Fibroblast of villous mesenchyme (primary cell): ENCODE measurements at regions not wholly inside any gene's neighbourhood (a gene's known extent, or its start where the extent isn't known, plus 50 kb on each side); places are given as distances from the start of the nearest gene placed in this dataset.

Experiments used
- DNase-seq: peaks from one replicate; pipeline ENCODE4 v3.0.0-alpha.2; 2010; ENCODE audit warnings: low read depth
- H3K4me3 ChIP-seq: 2 replicates; pipeline ENCODE4 v1.5.1; 2011; ENCODE audit warnings: low read depth, mild to moderate bottlenecking, low read length
- TF ChIP-seq, protein P1 (sequence below): IDR thresholded peaks from 2 replicates; pipeline ENCODE4 v1.5.1; 2012; ENCODE audit warnings: low read depth, mild to moderate bottlenecking, low read length; ENCODE audit not compliant: insufficient read depth

DNA sequence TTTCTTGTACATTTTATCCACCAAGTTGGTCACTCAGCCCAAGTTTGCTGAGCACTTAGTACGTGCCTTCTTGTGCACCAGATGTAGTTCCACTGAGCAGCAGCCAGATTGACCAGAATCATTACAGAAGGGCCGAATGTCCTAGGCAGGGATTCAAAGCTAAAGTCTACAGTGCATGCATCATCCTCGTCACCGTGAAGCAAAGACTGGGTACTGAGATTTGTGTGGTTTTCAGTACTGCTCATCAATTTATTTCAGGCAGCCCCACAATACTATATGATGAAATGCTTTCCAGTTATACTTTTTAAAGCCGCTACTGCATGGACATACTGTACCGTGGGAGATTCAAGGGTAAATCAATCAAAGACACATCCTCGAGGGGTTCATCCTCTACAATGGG, 227.0 kb downstream of the ARRDC4 start:
- H3K4me3 ChIP-seq, result no peak overlapping the region
- TF ChIP-seq, protein P1, sequence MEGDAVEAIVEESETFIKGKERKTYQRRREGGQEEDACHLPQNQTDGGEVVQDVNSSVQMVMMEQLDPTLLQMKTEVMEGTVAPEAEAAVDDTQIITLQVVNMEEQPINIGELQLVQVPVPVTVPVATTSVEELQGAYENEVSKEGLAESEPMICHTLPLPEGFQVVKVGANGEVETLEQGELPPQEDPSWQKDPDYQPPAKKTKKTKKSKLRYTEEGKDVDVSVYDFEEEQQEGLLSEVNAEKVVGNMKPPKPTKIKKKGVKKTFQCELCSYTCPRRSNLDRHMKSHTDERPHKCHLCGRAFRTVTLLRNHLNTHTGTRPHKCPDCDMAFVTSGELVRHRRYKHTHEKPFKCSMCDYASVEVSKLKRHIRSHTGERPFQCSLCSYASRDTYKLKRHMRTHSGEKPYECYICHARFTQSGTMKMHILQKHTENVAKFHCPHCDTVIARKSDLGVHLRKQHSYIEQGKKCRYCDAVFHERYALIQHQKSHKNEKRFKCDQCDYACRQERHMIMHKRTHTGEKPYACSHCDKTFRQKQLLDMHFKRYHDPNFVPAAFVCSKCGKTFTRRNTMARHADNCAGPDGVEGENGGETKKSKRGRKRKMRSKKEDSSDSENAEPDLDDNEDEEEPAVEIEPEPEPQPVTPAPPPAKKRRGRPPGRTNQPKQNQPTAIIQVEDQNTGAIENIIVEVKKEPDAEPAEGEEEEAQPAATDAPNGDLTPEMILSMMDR, result no peak
- DNase-seq, result no peak

DNA sequence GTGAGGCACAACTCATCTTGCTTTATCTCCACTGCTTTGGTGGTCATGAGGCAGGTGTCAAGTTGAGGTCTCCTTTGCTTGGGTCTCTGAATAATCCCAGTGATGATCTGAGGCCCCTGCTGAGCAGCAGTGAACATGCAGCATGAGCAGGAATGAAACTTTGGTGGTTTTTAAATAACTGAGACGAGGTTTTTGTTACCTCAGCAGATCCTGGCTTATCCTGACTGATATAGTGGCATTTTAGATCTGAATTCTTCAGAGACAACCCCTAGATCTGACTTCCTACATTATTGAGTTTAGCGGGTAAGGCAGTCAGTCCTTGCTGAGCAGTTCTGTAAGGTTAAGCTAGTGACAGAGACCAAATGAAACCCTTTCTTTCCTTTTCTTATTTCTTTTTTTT, 230.4 kb downstream of the ARRDC4 start:
- TF ChIP-seq, protein P1, result no peak
- H3K4me3 ChIP-seq, result no peak overlapping the region
- DNase-seq, result no peak

DNA sequence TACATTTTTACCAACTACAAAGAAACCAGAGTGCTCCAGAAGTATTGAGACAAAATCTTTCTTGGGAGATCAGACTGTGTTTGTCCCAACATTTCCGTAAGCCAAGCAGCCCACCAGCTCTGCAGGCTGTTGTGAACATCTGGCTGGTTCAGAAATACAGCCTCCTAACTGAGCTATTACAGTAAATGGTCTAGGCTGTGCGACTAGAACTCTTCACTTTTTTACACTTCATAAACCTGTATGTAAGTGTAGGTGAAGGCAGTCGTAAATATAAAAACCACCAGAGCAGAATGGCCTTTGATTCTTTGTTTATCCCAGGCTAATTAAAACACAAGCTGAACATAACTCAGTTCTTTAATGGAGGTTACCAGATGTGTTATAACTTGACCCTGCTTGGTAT, 235.3 kb downstream of the ARRDC4 start:
- TF ChIP-seq, protein P1, result no peak
- no peak for DNase-seq
- H3K4me3 ChIP-seq, result no peak overlapping the region

DNA sequence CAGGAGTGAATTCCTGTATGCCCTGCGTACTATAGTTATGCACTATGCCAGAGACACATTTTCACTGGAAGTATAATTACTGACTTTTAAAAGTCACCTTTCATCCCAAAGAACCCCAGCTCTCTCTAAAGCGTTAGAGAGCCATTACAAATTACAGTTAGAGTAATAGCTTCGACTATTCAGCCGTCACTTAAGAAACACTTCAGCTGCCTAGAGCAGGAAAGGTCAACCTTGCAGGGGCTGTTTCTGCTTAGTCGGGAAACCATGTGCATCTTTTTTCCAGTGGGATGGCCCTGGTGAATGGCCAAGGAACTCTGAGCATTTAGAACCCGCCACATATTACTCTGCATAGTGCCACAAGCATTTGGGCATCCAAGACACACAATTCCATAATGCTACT, 235.9 kb downstream of the ARRDC4 start:
- no peak overlapping the region for H3K4me3 ChIP-seq
- TF ChIP-seq, protein P1, result no peak
- DNase-seq, result no peak

DNA sequence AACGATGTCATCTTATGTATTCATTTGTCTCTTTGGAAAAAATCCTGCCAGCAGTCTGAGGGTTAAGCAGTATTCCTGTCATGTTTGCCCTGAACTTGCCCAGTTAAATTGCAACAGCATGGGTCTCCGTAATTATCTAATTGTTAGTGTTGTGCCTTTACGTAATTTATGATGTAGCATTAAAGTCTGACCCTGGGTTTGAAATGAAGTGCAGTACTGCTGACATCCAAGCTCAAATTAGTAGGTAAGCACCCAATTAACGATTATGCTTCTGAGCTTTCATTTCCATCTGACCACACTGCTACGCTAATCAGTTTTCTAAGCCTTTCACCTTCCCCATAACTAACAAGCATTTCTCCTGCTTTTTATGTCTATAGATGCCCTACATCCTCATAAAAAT, 241.8 kb downstream of the ARRDC4 start:
- no peak for DNase-seq
- no peak overlapping the region for H3K4me3 ChIP-seq
- TF ChIP-seq, protein P1, result no peak

DNA sequence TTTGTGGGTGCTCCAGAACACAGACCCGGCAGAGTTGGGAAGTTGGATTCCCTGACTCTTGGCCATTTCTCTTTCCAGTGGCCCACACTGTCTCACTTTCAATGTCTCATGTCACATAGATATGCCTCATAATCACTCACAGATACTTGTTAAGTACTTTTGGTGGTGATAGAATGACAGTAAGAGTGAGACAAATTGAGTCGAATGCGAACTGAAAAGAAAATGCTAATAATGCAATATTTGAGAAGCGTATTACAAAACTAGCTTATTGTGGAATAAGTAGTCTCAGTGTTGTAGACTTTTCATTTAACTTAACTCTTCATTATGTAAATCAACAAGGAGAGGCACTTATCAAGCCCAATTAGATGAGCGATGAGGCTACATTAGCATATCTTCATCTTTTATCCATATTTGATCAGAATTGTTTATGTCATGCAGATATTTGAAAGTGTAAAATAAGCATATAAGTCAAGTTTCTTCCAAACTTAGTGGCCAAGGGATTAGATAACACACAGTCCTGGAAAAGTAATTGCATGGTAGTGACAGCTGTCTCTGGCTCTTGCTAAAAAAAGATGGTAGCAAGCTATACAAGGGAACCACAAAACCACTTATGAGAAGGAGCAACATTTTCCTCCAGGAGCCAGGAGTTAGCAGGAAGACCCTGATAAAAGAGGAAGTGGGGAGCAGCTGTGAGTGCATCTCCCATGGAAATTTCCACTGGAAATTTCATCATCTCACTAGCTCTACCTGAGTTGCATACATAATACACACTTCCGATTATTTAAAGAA, 243.6 kb downstream of the ARRDC4 start:
- TF ChIP-seq, protein P1, result no peak
- H3K4me3 ChIP-seq, result no peak overlapping the region
- DNase-seq, result no peak

DNA sequence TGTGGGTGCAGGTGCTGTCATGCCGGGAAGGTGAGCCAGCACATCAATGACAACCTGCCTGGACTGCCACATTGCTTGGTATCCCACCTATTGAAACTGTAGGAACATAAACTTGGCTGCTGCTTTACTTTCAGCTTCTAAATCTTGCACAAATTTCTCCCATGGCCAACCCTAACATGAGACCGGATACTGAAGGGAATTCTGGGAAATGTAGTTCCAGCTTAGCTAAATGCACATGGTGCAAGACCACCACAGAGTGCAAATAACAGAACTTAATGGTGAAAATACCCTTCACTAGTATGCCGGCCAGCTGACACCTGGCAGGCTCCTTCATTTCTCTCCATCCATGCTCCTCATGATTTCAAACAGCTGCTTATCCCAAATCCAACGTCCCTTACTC, 247.4 kb downstream of the ARRDC4 start:
- TF ChIP-seq, protein P1, result no peak
- H3K4me3 ChIP-seq, result no peak overlapping the region
- DNase-seq, result no peak
